ENCODE measurements at regions not wholly inside any gene's neighbourhood (a gene's known extent, or its start where the extent isn't known, plus 50 kb on each side); places are given as distances from the start of the nearest gene placed in this dataset.

DNA sequence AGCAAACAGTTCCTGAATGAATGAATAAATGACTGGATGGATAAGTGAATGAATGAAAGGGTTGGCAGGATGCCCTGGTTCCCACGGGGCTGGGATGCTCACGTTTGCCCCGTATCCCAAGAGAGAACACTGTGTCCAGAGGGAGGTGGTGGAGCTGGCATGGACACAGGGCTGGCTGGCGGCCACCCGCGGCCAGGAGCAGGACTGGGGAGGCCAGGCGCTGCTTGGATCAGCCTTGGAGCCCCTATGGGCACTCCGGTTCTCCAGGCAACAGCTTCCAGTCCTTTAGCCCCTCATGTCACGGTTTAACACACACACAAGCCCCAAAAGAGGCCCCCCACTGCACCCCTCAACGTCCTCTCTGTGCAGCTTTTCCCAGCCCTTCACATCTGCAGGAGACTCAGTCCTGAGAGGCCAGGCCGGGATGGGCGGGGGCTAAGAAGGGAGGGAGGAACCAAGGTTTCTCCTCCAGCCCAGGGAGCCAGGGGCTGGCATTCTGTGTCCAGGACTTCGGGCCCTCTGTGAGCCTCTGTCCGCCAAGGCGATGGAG, 86.0 kb upstream of the ALDH1L1 start:
- DNase-seq: peak; percentile 39

GRCh38 chr3:126264952-126265351, 84.6 kb upstream of the ALDH1L1 start:
- DNase-seq: no peak

- no peak for DNase-seq
Measured at GRCh38 chr3:126264381-126264780, 84.0 kb upstream of the ALDH1L1 start.

DNA sequence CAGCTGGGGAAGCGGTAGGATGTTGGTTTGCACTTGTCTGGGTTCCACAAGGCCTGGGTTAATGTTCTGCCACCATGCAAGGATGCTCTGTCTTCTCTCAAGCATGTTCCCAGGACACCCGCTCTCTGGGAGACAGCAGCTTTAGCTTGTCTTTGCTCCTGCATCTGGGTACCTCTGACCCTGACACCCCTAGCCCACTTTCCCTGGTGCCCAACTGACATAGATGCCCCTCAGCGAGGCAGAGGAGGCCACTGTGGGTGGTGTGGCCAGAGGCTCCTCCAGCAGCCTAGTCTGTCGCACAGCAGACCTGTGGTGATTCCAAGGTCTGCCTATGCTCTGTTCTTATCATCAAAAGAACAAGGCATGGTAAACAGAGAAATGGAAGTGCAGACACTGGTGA, 83.6 kb upstream of the ALDH1L1 start:
- DNase-seq: no peak

GRCh38 chr3:126263539-126263938, 83.2 kb upstream of the ALDH1L1 start:
- DNase-seq: no peak

- no peak for DNase-seq
Measured at GRCh38 chr3:126262227-126262626, 81.8 kb upstream of the ALDH1L1 start.

- DNase-seq: peak; percentile 74
Measured at GRCh38 chr3:126261037-126261436, 80.7 kb upstream of the ALDH1L1 start.

DNA sequence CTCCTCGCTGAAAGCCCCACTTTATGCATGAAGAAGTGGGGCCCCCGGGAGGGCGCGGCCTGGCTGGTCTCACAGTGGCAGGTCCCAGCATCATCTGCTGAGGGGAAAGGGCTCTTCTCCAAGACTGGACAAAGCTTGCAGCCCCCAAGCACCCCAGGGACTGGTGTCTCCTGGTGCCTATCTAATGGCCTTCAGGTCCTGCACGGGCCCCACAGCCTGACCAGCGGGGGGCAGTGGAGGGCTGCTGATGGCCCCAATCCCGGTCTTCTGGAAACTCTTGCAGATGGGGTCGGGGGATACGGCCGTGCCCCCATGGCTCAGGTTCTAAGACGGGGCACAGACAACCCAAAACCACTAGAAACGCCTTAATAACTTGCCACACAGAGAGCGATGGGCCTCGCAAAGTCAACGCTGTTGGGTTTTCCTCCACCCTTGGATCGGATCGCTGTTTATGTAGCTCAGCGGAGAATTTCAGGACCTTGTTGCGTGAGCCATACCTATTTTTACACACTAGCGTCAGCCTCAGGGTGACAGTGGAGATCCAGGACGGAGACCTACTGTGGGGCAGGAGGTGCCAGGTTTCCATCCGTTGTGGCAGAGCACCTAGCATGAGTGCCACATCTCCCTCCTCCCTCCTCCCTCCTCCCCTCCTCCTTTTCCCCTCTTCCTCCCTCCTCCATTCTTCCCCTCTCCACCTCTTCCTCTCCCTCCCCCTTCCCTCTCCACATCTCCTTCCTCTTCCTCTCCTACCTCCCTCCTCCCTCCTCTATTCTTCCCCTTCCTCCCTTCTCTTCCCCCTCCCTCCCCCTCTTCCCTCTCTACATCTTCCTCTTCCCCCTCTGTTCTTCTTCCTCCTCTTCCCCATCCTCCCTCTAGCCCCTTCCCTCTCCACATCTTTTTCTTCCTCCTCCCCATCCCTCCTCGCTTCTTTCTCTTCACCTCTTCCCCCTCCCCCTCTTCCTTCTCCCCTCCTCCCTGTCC, 79.3 kb upstream of the ALDH1L1 start:
- peak; percentile 31 for DNase-seq

DNA sequence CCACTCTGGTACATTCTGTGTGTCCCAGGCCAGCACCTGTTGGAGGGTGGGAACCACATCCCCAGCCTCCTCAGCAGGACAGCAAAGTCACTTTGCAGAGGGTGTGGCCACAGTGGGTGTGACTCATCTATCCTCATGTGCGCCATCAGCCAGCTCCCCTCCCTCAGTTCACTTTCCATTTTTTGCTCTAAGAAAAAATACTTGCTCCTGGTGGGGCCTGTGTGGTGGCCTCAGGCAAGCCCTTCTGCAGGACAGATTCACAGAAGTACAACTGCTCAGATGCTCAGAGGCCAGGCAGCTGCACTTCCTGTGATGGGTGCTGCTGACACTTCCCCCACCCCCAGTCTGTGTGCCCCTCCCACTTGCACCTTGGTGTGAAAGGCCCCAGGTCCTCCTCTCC, 78.3 kb upstream of the ALDH1L1 start:
- peak; percentile 33 for DNase-seq

- no peak for DNase-seq
Measured at GRCh38 chr3:126257984-126258383, 77.6 kb upstream of the ALDH1L1 start.

- no peak for DNase-seq
Measured at GRCh38 chr3:126257174-126257573, 76.8 kb upstream of the ALDH1L1 start.

- DNase-seq: no peak
Measured at GRCh38 chr3:126256251-126256650, 75.9 kb upstream of the ALDH1L1 start.

GRCh38 chr3:126253072-126253471, 72.7 kb upstream of the ALDH1L1 start:
- no peak for DNase-seq

DNA sequence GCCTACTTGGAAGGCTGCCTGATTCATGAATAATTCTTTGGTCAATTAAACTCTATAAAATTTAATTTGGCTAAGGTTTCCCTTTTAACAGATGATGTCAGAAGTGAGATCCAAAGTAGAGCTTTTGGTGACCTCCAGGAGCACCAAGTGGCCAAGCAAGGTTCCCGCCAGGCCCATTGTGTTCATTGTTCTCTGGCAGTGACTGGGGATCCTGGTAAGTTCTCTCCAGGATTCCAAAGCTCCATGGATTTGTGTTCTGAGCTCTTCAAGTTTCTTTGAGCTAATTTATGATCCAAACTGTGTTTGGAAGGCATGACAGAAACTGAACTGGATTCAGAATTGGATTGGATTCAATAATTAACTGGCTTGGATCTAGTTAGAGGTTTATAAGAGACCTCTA, 72.0 kb upstream of the ALDH1L1 start:
- DNase-seq: no peak

DNA sequence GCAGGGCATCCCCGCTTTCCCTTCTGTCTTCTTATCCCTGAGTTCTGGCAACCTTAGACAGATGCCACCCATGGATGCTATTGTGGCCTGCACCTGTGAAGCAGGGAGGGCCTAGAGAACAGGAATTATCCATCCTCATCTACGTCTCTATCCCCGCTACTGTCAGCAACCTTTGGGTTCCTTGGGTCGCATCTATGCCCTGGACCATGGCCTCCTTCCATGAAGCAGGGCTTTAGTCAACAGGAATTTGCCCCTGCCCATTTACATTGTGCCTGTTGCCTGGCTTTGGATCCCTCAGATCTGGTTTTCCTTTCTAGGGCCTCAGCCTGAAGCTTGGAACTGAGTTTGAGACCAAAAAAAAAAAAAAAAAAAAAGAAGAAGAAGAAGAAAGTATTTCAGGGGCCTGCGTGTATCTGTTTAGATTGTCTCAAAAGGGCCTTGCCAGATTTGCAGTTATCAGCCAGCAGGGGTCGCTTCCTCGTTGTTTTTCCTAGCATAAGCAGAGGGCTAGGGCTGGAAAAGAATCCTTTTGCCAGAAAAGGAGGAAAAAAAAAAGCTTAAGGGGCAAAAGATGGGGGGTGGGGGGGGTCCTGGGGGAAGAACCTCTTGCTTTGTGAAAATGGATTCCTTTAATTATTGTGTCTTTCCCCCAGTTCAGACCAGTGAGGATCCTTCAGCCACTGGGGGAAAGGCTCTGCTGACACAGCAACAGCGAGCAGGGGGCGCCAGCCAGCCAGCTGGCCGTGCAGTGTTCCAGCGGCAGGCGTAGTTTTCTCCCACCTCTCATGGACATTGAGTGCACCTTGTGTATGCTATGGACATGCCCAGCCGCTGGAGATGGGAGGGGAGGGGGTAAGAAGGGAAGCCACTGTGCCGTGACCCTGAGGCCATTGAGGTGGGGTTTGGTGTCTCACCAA, 65.7 kb upstream of the ALDH1L1 start:
- DNase-seq: peak; percentile 56

Data from fibroblast of skin of back (primary cell).